A549 (cell line): ENCODE measurements at regions not wholly inside any gene's neighbourhood (a gene's known extent, or its start where the extent isn't known, plus 50 kb on each side); places are given as distances from the start of the nearest gene placed in this dataset.

Experiments
- CTCF ChIP-seq: fragments of >200 bp; sonication (Bioruptor Twin); formaldehyde crosslinking; IDR thresholded peaks from 3 replicates; pipeline ENCODE4 v1.5.1; 2016
- HMGXB4 ChIP-seq: fragments of 250-450 bp; sonication (Bioruptor Pico); IDR thresholded peaks from 2 replicates; pipeline ENCODE4 v1.5.0; 2021; ENCODE audit warnings: mild to moderate bottlenecking, moderate library complexity, borderline replicate concordance
- KDM1A ChIP-seq: fragments of 200-600 bp; sonication (generic); IDR thresholded peaks from 2 replicates; pipeline ENCODE4 v1.6.1; 2016; ENCODE audit warnings: low read depth, mild to moderate bottlenecking
- MAX ChIP-seq: IDR thresholded peaks from 2 replicates; pipeline ENCODE4 v1.6.1; 2012
- NPAS2 ChIP-seq: fragments of 250-450 bp; sonication (Bioruptor Pico); IDR thresholded peaks from 2 replicates; pipeline ENCODE4 v1.8.0; 2022; ENCODE audit warnings: mild to moderate bottlenecking, moderate library complexity, borderline replicate concordance
- POLR2A ChIP-seq: IDR thresholded peaks from 2 replicates; pipeline ENCODE4 v1.6.1; 2012; ENCODE audit warnings: mild to moderate bottlenecking, low read length
- TP53 ChIP-seq: fragments of 250-450 bp; sonication (Bioruptor Pico); IDR thresholded peaks from 2 replicates; pipeline ENCODE4 v1.5.0; 2021; ENCODE audit warnings: mild to moderate bottlenecking, moderate library complexity

DNA sequence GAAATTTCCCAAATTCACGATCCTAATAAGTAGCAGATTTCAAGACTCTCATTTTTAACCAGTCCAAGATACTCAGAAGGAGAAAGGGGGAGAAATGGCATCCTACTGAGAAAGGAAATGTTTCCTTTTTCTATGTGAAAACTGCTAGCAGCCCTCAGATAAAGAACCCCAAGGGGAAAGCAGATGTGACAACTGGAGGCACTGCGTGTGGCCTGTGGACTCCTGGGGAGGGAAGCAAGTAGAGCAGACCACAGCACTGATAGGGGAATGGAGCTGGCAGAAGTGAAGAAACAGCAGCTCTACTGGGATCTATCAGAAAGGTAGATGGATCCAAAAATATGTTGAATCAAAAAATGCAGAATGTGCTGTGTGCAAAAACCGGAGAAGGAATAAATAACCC lies 239.7 kb upstream of the API5 start:
- no peak for TF ChIP-seq POLR2A
- no peak for TF ChIP-seq CTCF
- TF ChIP-seq HMGXB4 (CRISPR knock-in tag) = no peak
- no peak for TF ChIP-seq KDM1A
- no peak for TF ChIP-seq NPAS2 (CRISPR knock-in tag)
- TF ChIP-seq TP53 (CRISPR knock-in tag) = no peak
- TF ChIP-seq MAX = no peak
